HG03045 (cell line): ENCODE measurements at regions not wholly inside any gene's neighbourhood (a gene's known extent, or its start where the extent isn't known, plus 50 kb on each side); places are given as distances from the start of the nearest gene placed in this dataset.
"Not testable (repeated sequence)": the region's sequence is repeated elsewhere in the genome, so short reads cannot be mapped to it uniquely, and the experiment has no call there.

Experiments used
- ATAC-seq: cut with Tn5 transposase; IDR thresholded peaks from one replicate; pipeline ENCODE4 v1.9.1; 2021; ENCODE audit warnings: mild to moderate bottlenecking, moderate library complexity; ENCODE audit not compliant: unreplicated experiment

DNA sequence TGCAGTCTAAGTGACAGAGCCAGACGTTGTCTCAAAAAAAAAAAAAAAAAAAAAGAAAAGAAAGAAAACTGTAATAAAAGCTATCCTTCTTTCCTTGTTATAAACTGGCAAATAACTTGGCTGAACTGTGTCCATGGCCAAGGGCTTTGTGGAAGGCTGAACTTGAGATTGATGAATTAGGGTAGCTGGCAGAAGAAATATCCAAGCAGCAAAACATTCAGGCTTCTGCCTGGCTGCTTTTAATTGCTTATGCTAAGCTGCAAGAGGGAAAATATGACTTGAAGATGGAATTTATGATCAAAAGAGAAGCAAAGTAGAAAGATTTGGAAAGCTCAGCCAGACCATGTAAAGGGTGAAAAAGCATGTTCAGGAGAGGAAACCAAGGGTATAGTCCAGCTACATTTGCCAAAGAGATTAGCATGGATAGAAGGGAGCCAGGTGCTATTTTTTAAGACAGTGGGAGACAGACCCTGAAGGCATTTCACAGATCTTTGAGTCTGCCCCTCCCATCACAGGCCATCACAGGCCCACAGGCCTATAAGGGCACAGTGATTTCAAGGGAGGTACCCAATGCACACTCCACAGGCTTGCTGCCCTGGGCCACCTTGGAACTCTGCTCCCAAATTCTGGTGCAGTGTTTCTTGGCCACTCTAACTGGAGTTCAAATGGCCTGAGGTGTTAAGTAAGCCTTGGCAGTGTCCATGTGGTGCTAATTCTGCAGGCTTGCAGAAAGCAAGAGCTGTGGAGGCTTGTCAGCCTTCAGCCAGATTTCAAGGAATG is 226.0 kb downstream of the AEBP2 start:
- no peak for ATAC-seq

DNA sequence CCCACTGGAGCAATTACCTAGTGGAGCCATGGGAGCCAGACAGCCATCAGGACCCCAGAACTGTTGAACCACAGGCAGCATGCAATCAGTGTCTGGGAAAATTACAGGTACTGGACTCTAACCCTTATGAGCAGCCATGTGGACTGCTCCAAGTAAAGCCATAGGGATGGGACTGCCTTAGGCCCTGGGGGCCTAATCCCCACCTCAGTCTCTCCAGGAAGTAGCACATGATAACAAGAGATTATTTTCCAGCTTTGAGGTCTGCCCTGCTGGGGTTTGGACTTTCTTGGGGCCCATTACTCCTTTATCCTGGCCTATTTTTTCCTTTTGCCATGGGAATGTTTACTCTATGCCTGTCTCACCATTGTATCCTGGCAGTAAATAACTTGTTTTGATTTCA is 226.8 kb downstream of the AEBP2 start:
- ATAC-seq, result no peak

DNA sequence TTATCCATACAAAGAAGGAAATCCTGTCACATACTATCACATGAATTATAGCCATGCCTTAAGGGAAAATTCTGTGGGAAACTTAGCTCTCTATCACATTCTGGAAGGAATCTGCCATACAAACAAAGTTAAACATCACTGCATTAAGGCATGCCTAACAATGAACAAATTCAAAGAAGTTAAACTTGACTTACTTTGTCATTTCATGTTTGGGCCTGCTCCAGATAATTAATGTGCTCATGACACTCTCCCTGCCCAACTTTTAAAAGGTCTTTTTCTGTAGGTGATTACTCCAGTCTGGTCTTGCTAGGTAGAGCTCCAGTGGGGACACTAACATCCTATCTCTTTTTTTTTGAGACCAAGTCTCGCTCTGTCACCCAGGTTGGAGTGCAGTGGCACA is 230.5 kb downstream of the AEBP2 start:
- no peak for ATAC-seq

DNA sequence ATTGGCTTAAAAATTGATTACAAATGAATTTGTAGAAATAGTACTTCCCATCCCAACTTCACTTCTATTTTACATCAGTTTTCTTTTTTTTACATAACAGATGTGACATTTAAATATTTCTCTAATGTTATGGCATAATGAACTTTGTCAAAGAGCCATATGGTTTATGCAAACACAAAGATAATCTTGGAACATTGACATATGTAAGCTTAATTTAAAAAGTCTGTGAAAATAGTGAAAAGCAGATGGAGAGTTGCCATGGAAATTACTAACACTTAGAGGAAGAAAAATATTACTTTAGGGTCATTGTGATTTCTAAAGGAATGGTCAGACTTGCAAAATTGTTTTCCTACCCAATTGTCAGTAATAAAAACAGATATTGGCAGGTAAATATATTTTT is 232.4 kb downstream of the AEBP2 start:
- no peak for ATAC-seq

DNA sequence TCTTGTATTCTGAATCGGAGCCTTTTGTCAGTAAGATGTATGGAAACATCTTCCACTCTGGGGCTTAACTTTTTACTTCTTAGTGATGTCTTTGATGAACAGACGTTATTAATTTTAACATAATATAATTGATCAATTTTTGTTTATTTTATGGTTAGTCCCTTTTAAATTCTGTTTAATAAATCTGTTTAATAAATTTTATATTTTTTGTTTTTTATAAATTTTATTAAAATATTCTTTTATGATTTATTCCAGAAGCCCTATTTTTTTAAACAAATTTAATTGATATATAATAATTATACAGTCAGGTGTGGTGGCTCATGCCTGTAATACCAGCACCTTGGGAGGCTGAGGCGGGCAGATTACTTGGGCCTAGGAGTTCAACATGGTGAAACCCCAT is 235.1 kb downstream of the AEBP2 start:
- ATAC-seq, result no peak

DNA sequence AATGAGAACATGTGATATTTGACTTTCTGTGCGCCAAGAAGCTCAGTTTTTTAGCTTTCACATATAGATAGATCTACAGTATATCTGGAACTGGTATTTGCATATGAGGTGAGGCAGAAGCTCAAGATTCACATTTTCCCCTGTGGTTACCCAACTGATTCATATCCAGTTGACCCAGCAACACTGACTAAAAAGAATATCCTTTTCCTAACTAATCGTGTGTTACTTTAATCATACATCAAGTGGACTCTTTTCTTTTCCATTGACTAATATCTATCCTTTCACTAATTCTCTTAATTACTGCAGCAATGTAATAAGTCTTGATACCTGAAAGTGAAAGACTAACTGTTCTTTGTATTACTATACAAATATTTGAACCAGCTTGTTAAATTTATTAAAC is 236.1 kb downstream of the AEBP2 start:
- ATAC-seq, result peak; percentile 52

DNA sequence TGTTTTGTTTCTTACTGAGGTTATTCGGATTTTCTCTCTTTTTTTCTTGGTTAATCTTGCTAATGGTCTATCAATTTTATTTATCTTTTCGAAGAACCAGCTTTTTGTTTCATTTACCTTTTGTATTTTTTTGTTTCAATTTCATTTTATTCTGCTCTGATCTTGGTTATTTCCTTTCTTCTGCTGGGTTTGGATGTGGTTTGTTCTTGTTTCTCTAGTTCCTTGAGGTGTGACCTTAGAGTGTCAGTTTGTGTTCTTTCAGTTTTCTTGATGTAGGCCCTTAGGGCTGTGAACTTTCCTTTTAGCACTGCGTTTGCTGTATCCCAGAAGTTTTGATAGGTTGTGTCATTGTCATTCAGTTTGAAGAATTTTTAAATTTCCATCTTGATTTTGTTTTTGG is 239.2 kb downstream of the AEBP2 start:
- ATAC-seq, result not testable (repeated sequence)

DNA sequence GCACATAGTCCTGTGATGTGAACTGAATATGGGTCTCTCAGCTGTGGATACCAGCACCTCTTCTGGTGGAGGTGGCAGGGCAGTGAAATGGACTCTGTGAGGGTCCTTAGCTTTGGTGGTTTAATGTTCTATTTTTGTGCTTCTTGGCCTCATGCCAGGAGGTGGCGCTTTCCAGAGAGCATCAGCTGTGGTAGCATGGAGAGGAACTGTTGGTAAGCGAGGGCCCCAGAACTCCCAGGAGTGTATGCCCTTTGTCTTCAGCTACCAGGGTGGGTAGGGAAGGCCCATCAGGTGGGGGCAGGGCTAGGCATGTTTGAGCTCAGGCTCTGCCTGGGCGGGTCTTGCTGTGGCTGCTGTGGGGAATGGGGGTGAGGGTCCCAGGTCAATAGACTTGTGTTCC is 241.7 kb downstream of the AEBP2 start:
- ATAC-seq, result no peak

DNA sequence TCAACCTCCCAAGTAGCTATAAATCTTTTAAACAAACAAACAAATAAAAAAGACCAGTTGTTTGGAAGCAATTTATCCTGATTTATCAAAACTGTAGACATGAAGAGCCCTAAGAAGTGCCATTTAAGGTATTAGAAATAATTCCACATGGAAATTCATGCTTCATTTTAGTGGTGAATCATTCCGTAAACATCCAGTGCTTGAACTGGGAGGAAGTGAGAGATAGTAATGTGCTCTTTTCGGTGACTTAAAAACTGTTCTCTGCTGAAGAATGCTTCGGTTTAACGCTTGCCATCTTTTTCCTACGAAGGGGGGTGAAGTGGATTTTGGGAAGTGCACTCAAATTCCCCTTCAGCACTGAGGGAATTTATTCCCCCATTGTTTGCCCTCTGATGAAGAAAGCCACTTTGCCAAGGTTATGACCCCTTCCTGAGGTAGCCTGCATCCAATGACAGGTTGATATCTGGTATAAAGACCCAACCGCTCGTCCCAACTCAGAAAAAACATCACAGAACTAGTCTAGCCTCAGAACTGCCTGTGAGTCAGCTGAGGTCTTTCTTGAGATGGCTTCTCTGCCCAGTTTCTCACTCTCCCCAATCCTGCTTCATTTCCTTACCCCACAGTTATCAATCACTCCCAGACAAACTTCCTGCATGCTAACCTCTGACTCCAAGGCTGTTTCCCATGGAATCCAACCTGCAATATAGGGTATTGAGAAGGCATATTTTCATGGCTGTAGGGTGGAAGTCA is 244.1 kb downstream of the AEBP2 start:
- no peak for ATAC-seq

DNA sequence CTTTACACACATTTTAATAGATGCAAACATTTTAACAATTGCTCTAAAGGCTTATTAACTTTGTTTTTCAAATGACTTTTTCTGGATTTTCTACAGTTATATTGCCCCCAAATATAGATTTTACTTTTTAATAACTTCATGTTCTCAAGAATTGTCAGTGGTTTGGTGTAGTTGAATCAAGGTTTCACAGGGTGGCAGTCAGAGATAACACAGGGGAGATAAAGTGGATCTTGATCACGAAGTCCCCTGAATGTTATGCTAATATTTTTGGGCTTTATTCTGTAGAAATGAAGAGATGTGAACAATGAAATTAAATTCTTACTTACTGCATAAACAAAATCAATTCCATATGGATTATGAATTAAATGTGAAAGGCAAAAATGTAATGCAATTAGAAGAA is 248.1 kb downstream of the AEBP2 start:
- ATAC-seq, result no peak

DNA sequence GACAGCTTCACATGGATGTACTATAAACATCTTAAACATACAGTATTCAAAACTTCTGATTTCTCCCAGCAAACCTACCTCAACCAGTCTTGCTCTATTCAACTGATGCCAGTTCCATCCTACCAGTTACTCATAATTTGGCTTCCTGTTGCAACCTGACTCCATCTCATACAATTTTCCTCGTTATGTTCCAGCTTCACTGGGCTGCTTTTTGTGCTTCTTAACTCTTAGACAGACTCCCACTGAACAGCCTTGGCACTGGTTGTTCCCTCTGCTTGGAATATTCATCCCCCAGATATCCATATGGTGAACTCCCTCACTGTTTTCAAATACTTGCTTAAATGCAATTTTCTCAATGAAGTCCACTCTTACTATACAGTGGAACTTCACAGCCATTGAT is 249.2 kb downstream of the AEBP2 start:
- ATAC-seq, result no peak

DNA sequence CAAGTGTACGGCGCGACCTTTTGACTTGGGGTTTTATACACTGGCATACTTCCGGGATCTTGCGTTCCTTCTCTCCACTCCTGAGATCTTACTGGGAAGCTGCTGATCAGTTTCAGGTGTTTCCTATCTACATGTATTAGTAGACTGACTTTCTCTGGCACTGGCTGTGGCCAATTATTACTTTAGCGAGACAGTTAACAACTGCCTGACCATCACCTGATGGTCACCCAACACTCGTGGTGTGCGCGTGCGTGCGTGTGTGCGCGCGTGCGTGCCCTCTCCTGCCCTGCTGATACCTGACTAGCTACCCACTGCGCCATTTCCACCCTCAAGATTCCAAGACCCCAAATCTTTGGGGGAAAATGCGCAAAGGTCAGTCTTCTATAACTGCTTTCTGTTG is 249.9 kb downstream of the AEBP2 start:
- no peak for ATAC-seq

DNA sequence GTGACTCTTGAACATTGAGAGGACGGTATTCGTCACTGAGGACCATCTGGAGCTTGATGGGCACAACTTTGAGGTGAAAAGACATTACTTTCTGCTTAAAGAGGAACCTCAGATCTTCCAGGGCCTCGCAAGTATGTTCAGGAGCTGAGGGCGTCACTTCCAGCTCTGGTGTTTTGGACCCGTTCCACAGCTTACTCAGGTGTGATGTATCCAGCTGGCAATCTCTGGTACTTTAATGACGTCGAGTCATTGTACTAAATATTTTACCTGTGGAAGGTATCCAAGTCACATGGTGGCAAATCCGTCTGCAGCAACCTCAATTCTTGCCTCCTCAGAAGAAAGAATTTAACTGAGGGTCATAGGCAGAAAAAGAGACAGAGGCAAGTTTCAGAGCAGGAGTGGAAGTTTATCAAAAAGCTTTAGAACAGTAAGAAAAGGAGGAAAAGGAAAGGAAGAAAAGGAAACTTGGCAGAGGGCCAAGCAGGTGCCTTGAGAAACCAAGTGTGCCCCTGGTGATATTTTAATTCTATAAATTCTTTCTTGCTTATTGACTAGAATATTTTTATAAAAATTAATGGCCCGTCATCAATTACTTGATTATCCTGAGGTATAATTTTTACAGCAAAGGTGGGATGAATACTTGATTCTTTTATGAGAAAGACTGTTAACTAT is 250.6 kb downstream of the AEBP2 start:
- ATAC-seq, result no peak

DNA sequence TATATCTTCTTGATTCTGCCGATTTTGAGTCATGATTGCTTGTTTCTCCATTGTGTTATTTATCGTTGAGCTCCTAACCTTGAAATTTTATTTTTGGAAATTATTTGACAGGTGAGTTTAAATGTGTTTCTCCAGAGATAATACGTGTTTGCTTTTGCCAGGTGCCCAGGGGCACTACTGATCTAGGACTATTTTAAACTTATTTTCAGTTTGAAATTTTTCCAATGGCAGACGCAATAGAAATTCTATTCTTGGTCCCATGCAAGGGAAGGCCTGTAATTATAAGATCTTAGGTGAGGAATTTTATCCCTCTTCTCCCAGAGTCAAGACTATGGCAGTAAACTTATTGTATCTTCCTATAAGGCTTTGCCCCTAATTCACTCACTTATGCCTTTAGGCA is 252.8 kb downstream of the AEBP2 start:
- ATAC-seq, result no peak

DNA sequence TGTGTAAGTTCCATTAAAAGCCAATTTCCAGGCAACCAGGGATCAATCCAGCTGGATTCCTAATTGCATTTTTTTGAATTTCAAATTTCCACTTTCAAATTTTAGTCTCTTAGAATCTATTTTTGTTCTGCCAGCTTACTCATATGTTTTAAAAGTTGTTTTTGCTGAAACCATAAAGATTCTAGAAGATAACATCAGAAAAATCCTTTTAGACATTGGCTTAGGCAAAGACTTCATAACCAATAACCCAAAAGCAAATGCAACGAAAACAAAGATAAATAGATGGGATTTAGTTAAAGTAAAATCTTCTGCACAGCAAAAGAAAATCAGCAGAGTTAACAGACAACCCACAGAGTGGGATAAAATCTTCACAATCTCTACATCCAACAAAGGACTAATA is 253.3 kb downstream of the AEBP2 start:
- no peak for ATAC-seq

DNA sequence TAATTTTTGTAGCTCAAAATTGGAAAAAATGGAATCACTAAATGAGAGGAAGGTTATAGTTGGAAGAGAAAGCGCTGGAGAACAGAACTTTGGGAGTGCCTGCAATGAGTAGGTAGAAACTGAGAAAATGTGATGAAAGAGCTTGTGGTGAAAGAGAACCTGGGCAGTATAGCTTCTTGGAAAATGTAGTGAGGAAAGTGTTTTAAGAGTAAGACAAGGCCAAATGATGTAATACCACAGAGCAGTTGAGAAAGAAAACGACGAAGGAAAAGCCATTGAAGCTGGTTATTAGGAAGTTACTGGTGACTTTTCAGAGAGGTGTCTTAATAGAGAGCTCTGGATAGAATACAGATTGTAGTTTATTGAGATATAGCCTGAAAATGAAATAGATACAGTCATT is 255.3 kb downstream of the AEBP2 start:
- ATAC-seq, result no peak

DNA sequence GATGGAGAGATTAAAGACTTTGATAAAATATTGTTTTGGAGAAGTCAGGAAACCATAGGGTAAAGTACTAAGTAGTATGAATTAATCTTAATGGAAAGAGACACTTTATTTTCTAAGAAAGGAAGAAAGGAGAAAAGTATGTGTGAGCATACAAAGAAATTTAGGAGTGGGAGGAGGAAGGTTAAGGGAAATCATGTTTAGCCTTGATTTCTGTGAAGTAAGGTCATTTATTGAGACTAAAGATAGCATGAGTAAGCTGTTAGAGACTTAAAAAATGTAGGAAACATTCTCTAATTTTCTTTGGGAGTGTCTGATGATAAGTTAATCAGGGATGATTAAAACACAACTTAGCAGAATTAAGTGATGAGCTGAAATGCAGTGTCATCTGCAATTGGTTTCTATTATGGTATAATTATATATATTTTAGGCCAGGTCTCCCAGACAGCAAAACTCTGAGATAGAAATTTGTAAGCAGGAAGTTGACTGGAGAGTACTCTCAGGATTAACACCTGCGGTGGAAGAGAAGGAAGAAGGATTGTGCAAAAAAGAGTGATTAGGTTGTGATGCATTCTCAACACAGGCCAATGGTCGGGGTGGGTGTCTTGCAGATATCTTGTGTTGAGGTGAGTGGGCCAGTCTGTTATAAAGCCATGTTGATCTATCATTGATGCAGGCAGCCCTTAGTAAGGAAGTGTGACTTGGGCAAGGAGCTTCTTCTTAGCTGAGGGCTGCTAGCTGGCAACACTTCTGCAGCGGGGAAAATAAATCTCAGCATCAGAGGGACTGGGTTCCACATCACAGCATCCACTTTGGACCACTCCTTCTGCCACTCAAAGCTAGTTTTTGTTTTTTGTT is 256.2 kb downstream of the AEBP2 start:
- no peak for ATAC-seq

DNA sequence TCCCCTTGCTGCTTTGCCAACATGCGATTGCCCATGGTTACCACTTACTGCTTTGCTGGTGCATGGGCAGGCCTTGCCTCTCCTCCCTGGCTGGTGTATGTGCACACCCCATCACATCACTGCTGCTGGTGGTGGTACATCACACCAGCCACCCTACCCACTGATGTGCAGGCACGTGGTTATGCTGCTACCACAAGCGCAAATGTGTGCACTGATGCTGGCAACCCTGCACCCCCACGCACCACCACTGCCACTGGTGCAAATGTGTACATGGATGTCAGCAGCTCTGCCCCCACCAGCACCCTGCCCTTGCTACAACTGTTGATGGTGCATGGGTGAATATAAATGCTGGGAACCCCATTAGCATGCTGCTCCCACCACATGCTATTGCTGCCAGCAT is 261.7 kb downstream of the AEBP2 start:
- no peak for ATAC-seq

DNA sequence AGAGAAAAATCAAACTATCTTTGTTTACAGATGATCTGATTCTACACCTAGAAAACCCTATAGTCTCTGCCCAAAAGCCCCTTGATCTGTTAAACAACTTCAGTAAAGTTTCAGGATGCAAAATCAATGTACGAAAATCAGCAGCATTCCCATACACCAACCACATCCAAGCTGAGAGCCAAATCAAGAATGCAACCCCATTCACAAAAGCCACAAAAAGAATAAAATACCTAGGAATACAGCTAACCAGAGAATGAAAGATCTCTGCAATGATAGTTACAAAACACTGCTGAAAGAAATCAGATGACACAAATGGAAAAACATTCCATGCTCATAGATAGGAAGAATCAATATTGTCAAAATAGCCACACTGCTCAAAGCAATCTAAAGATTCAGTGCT is 265.7 kb downstream of the AEBP2 start:
- no peak for ATAC-seq

DNA sequence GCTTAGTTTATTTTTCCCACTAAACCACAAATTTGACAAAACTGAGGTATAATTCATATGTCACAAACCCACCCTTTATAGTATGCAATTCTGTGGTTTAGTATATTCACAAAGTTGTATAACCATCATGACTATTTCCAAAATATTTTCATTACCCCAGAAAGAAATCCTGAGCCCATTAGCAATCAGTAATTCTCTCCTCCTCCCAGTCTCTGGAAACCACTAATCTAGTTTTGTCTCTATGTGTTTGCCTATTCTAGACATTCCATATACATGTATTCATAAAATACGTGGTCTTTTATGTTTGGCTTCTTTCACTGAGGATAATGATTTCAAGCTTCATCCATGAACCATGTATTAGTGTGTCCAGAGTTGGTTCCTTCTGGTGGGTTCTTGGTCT is 267.6 kb downstream of the AEBP2 start:
- no peak for ATAC-seq

DNA sequence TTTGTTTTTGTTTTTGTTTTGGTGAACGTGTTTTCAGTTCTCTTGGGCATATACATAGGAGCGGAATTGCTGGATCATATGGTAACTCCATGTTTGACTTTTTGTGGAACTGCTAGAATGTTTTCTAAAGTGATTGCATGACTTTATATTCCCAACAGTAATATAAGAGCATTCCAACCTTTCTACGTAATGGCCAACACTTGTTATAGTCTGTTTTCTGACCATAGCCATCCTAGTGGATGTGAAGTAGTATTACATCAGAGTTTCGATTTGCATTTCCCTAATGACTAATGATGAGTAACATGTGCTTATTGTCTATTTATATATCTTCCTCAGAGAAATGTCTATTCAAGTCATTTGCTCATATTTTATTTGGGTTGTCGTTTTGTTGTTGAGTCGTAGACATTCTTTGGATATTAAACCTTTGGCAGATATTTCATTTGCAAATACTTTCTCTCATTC is 268.7 kb downstream of the AEBP2 start:
- ATAC-seq, result no peak
